PC-3 (cell line): ENCODE measurements at regions not wholly inside any gene's neighbourhood (a gene's known extent, or its start where the extent isn't known, plus 50 kb on each side); places are given as distances from the start of the nearest gene placed in this dataset.
"Not testable (repeated sequence)": the region's sequence is repeated elsewhere in the genome, so short reads cannot be mapped to it uniquely, and the experiment has no call there.

ENCODE experiments used
- EZH2 ChIP-seq: fragments of 300-600 bp; sonication (generic); IDR thresholded peaks from one replicate; pipeline ENCODE4 v1.6.1; 2017; ENCODE audit warnings: antibody characterized with exemption, mild to moderate bottlenecking, low read length; ENCODE audit not compliant: unreplicated experiment
- TF ChIP-seq, protein P1 (sequence below): fragments of 300-600 bp; sonication (generic); conservative IDR thresholded peaks from 2 replicates; pipeline ENCODE4 v1.5.1; 2017; ENCODE audit warnings: antibody characterized with exemption, low read depth, mild to moderate bottlenecking, low read length

- TF ChIP-seq, protein P1, sequence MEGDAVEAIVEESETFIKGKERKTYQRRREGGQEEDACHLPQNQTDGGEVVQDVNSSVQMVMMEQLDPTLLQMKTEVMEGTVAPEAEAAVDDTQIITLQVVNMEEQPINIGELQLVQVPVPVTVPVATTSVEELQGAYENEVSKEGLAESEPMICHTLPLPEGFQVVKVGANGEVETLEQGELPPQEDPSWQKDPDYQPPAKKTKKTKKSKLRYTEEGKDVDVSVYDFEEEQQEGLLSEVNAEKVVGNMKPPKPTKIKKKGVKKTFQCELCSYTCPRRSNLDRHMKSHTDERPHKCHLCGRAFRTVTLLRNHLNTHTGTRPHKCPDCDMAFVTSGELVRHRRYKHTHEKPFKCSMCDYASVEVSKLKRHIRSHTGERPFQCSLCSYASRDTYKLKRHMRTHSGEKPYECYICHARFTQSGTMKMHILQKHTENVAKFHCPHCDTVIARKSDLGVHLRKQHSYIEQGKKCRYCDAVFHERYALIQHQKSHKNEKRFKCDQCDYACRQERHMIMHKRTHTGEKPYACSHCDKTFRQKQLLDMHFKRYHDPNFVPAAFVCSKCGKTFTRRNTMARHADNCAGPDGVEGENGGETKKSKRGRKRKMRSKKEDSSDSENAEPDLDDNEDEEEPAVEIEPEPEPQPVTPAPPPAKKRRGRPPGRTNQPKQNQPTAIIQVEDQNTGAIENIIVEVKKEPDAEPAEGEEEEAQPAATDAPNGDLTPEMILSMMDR, result not testable (repeated sequence)
- TF ChIP-seq EZH2, result not testable (repeated sequence)
Measured at GRCh38 chr1:106412321-106412720, 644.2 kb upstream of the PRMT6 start.
